ENCODE measurements at regions not wholly inside any gene's neighbourhood (a gene's known extent, or its start where the extent isn't known, plus 50 kb on each side); places are given as distances from the start of the nearest gene placed in this dataset.
"Not testable (repeated sequence)": the region's sequence is repeated elsewhere in the genome, so short reads cannot be mapped to it uniquely, and the experiment has no call there.

GRCh38 chrX:137930533-137930932 is 364.6 kb downstream of the ZIC3 start:
- Histone ChIP-seq H3K27ac (replicated peaks; ENCODE audit: low read length) (no peak overlapping the region), H3K4me1 (ENCODE audit: control insufficient read depth in 2 of 2, insufficient read depth in 1 of 2, low read depth in 1 of 2, low read length in 2 of 2) (peaks cover 0 to 2% of the 10 kb centered on the region in 2 donors), H2BK120ac (ENCODE audit: low read depth, low read length) (no peak overlapping the region), H4K8ac (ENCODE audit: low read depth, low read length) (no peak overlapping the region), H2BK5ac (ENCODE audit: low read length) (no peak overlapping the region), H2AFZ (ENCODE audit: low read length) (no peak overlapping the region), H2AK5ac (ENCODE audit: low read depth, low read length) (no peak overlapping the region), H3K27me3 (ENCODE audit: control insufficient read depth in 3 of 3, insufficient read depth in 3 of 3, low read depth in 1 of 3, low read length in 3 of 3) (no peaks in the 10 kb centered on the region), H3K4ac (ENCODE audit: low read length) (no peak overlapping the region), H3K23ac (ENCODE audit: low read depth, low read length, poor library complexity) (no peak overlapping the region), H2BK12ac (ENCODE audit: low read length) (no peak overlapping the region), H3K9ac (ENCODE audit: low read depth, low read length, poor library complexity) (no peak overlapping the region), H3K79me1 (ENCODE audit: low read depth, low read length) (no peaks in the 10 kb centered on the region), H3K14ac (ENCODE audit: low read length) (no peak overlapping the region), H2BK15ac (ENCODE audit: low read length) (no peak overlapping the region), H3K18ac (ENCODE audit: low read length) (no peak overlapping the region), H3K9me3 (replicated peaks in 1 of 2; ENCODE audit: control insufficient read depth in 2 of 2, insufficient read depth in 1 of 2, low read depth in 1 of 2, low read length in 2 of 2) (peaks cover 0 to 2% of the 10 kb centered on the region in 2 donors), H3K4me2 (ENCODE audit: insufficient read depth, low read length, poor library complexity, severe bottlenecking) (no peak overlapping the region), H4K91ac (ENCODE audit: low read depth, low read length, poor library complexity) (no peak overlapping the region), H3K4me3 (ENCODE audit: low read length in 2 of 2) (no peak overlapping the region), H3K36me3 (replicated peaks in 1 of 2; ENCODE audit: control insufficient read depth in 2 of 2, insufficient read depth in 2 of 2, low read length in 2 of 2) (no peaks in the 10 kb centered on the region)
- no peak for DNase-seq (ENCODE audit: low spot score)
- no CpG with 5 or more reads among the region's 2 CpGs for WGBS, 2 donors (ENCODE audit: extremely low coverage in 2 of 2, insufficient read length in 2 of 2, insufficient replicate concordance in 1 of 2)

- not testable (repeated sequence) for H4K91ac ChIP-seq (ENCODE audit: low read depth, low read length, poor library complexity); H2BK120ac ChIP-seq (ENCODE audit: low read depth, low read length)
Observed at GRCh38 chrX:137934214-137934613, 368.3 kb downstream of the ZIC3 start.

GRCh38 chrX:137934887-137935286 is 369.0 kb downstream of the ZIC3 start:
- not testable (repeated sequence) for H3K4me1 ChIP-seq (ENCODE audit: control insufficient read depth in 2 of 2, insufficient read depth in 1 of 2, low read depth in 1 of 2, low read length in 2 of 2); H3K14ac ChIP-seq (ENCODE audit: low read length); H3K4me2 ChIP-seq (ENCODE audit: insufficient read depth, low read length, poor library complexity, severe bottlenecking); H4K91ac ChIP-seq (ENCODE audit: low read depth, low read length, poor library complexity); H3K4me3 ChIP-seq (ENCODE audit: low read length in 2 of 2); DNase-seq (ENCODE audit: low spot score); H3K36me3 ChIP-seq (replicated peaks in 1 of 2; ENCODE audit: control insufficient read depth in 2 of 2, insufficient read depth in 2 of 2, low read length in 2 of 2); H3K9me3 ChIP-seq (replicated peaks in 1 of 2; ENCODE audit: control insufficient read depth in 2 of 2, insufficient read depth in 1 of 2, low read depth in 1 of 2, low read length in 2 of 2); H2AFZ ChIP-seq (ENCODE audit: low read length); H3K18ac ChIP-seq (ENCODE audit: low read length); H4K8ac ChIP-seq (ENCODE audit: low read depth, low read length); H3K23ac ChIP-seq (ENCODE audit: low read depth, low read length, poor library complexity); H2BK12ac ChIP-seq (ENCODE audit: low read length); H3K4ac ChIP-seq (ENCODE audit: low read length); H3K79me1 ChIP-seq (ENCODE audit: low read depth, low read length); H3K27me3 ChIP-seq (ENCODE audit: control insufficient read depth in 3 of 3, insufficient read depth in 3 of 3, low read depth in 1 of 3, low read length in 3 of 3); H2BK5ac ChIP-seq (ENCODE audit: low read length); H3K9ac ChIP-seq (ENCODE audit: low read depth, low read length, poor library complexity); H2AK5ac ChIP-seq (ENCODE audit: low read depth, low read length); H2BK120ac ChIP-seq (ENCODE audit: low read depth, low read length); H2BK15ac ChIP-seq (ENCODE audit: low read length); H3K27ac ChIP-seq (replicated peaks; ENCODE audit: low read length)
- no CpG with 5 or more reads among the region's 4 CpGs for WGBS, 2 donors (ENCODE audit: extremely low coverage in 2 of 2, insufficient read length in 2 of 2, insufficient replicate concordance in 1 of 2)

More at GRCh38 chrX:137934214-137934613, 368.3 kb downstream of the ZIC3 start:
- not testable (repeated sequence) for H2BK5ac ChIP-seq (ENCODE audit: low read length); H3K27me3 ChIP-seq (ENCODE audit: control insufficient read depth in 3 of 3, insufficient read depth in 3 of 3, low read depth in 1 of 3, low read length in 3 of 3); H3K36me3 ChIP-seq (replicated peaks in 1 of 2; ENCODE audit: control insufficient read depth in 2 of 2, insufficient read depth in 2 of 2, low read length in 2 of 2); H3K9me3 ChIP-seq (replicated peaks in 1 of 2; ENCODE audit: control insufficient read depth in 2 of 2, insufficient read depth in 1 of 2, low read depth in 1 of 2, low read length in 2 of 2); H3K27ac ChIP-seq (replicated peaks; ENCODE audit: low read length); DNase-seq (ENCODE audit: low spot score); H3K4me2 ChIP-seq (ENCODE audit: insufficient read depth, low read length, poor library complexity, severe bottlenecking); H3K79me1 ChIP-seq (ENCODE audit: low read depth, low read length); H2AK5ac ChIP-seq (ENCODE audit: low read depth, low read length); H2BK12ac ChIP-seq (ENCODE audit: low read length); H3K14ac ChIP-seq (ENCODE audit: low read length); H3K4me3 ChIP-seq (ENCODE audit: low read length in 2 of 2); H3K4me1 ChIP-seq (ENCODE audit: control insufficient read depth in 2 of 2, insufficient read depth in 1 of 2, low read depth in 1 of 2, low read length in 2 of 2); H2AFZ ChIP-seq (ENCODE audit: low read length); H3K4ac ChIP-seq (ENCODE audit: low read length); H4K8ac ChIP-seq (ENCODE audit: low read depth, low read length); H3K9ac ChIP-seq (ENCODE audit: low read depth, low read length, poor library complexity); H2BK15ac ChIP-seq (ENCODE audit: low read length); H3K18ac ChIP-seq (ENCODE audit: low read length); H3K23ac ChIP-seq (ENCODE audit: low read depth, low read length, poor library complexity)
- WGBS, 2 donors (ENCODE audit: extremely low coverage in 2 of 2, insufficient read length in 2 of 2, insufficient replicate concordance in 1 of 2) = no CpG with 5 or more reads among the region's 1 CpG

DNA sequence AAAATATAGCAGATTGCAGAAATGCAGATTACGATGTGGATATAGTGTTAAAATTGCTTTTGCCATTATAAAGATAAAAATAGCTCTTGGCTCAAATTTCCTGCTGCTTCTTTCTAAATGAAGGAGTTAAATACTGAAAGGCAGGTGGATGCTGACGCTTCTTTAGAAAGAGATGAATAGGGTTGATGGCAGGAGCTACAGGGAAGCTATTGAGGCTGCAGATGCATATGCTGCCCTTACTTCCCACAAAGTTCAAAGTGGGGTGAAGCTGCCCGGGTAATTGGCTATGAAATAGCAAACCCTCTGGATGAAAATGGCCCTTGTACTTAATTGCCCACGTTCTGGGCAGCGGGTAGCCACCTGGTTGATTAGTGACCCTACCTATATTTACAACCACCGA is 379.5 kb downstream of the ZIC3 start:
- Histone ChIP-seq H3K9me3 (replicated peaks in 1 of 2; ENCODE audit: control insufficient read depth in 2 of 2, insufficient read depth in 1 of 2, low read depth in 1 of 2, low read length in 2 of 2) (no peaks in the 10 kb centered on the region), H2AK5ac (ENCODE audit: low read depth, low read length) (no peak overlapping the region), H3K9ac (ENCODE audit: low read depth, low read length, poor library complexity) (no peak overlapping the region), H2BK15ac (ENCODE audit: low read length) (no peak overlapping the region), H2AFZ (ENCODE audit: low read length) (no peak overlapping the region), H3K18ac (ENCODE audit: low read length) (no peak overlapping the region), H3K4me1 (ENCODE audit: control insufficient read depth in 2 of 2, insufficient read depth in 1 of 2, low read depth in 1 of 2, low read length in 2 of 2) (no peaks in the 10 kb centered on the region), H3K4me2 (ENCODE audit: insufficient read depth, low read length, poor library complexity, severe bottlenecking) (no peak overlapping the region), H2BK120ac (ENCODE audit: low read depth, low read length) (no peak overlapping the region), H2BK12ac (ENCODE audit: low read length) (no peak overlapping the region), H3K36me3 (replicated peaks in 1 of 2; ENCODE audit: control insufficient read depth in 2 of 2, insufficient read depth in 2 of 2, low read length in 2 of 2) (no peaks in the 10 kb centered on the region), H3K79me1 (ENCODE audit: low read depth, low read length) (no peaks in the 10 kb centered on the region), H3K4ac (ENCODE audit: low read length) (no peak overlapping the region), H3K23ac (ENCODE audit: low read depth, low read length, poor library complexity) (no peak overlapping the region), H4K91ac (ENCODE audit: low read depth, low read length, poor library complexity) (no peak overlapping the region), H3K27ac (replicated peaks; ENCODE audit: low read length) (no peak overlapping the region), H2BK5ac (ENCODE audit: low read length) (no peak overlapping the region), H4K8ac (ENCODE audit: low read depth, low read length) (no peak overlapping the region), H3K14ac (ENCODE audit: low read length) (no peak overlapping the region), H3K27me3 (ENCODE audit: control insufficient read depth in 3 of 3, insufficient read depth in 3 of 3, low read depth in 1 of 3, low read length in 3 of 3) (no peaks in the 10 kb centered on the region), H3K4me3 (ENCODE audit: low read length in 2 of 2) (no peak overlapping the region)
- DNase-seq (ENCODE audit: low spot score) = no peak
- WGBS, 2 donors (ENCODE audit: extremely low coverage in 2 of 2, insufficient read length in 2 of 2, insufficient replicate concordance in 1 of 2) = no CpG with 5 or more reads among the region's 6 CpGs

Data from neuronal stem cell (in vitro differentiated cells).